HEK293 (cell line): ENCODE measurements at regions not wholly inside any gene's neighbourhood (a gene's known extent, or its start where the extent isn't known, plus 50 kb on each side); places are given as distances from the start of the nearest gene placed in this dataset.

Experiments used
- CTCF ChIA-PET: fragments of 350-600 bp; formaldehyde crosslinking; extraction: SDS; loops from one replicate; lab custom pipeline; 2021; ENCODE audit warnings: antibody characterized with exemption; lab: Yijun Ruan, JAX
- POLR2A ChIA-PET: fragments of 300-600 bp; formaldehyde crosslinking; extraction: SDS; loops from one replicate; lab custom pipeline; 2020; ENCODE audit warnings: antibody characterized with exemption, inconsistent platforms; lab: Yijun Ruan, JAX
- H3K27ac ChIP-seq: fragments of 200-500 bp; sonication (Bioruptor generic); 2 replicates; pipeline ENCODE4 v1.5.1; 2014; ENCODE audit warnings: low read depth, low read length, control low read depth, inconsistent platforms; ENCODE audit errors: extremely low read depth
- H3K36me3 ChIP-seq, 2 experiments: fragments of 200-500 bp in 1 of 2; sonication (Bioruptor generic) in 1 of 2; 1 replicate in 1 of 2; 2 replicates in 1 of 2; pipeline ENCODE4 v1.5.1; 2014 to 2017; ENCODE audit warnings: inconsistent platforms in 2 of 2, low read length in 2 of 2; ENCODE audit not compliant: control insufficient read depth in 2 of 2, insufficient read depth in 1 of 2
- H3K4me1 ChIP-seq: fragments of 200-500 bp; sonication (Bioruptor generic); 2 replicates; pipeline ENCODE4 v1.5.1; 2014; ENCODE audit warnings: mild to moderate bottlenecking, low read length, inconsistent platforms; ENCODE audit not compliant: control insufficient read depth, insufficient read depth
- H3K4me3 ChIP-seq: 2 replicates; pipeline ENCODE4 v1.5.1; 2011; ENCODE audit warnings: low read depth, mild to moderate bottlenecking, control low read depth, low read length, moderate library complexity
- H3K9me3 ChIP-seq: fragments of 200-500 bp; sonication (Bioruptor generic); 2 replicates; pipeline ENCODE4 v1.5.1; 2014; ENCODE audit warnings: low read depth, low read length, inconsistent platforms; ENCODE audit not compliant: control insufficient read depth, insufficient read depth
- ZBTB17 ChIP-seq: fragments of 450-650 bp; formaldehyde crosslinking; IDR thresholded peaks from 2 replicates; pipeline ENCODE4 v1.5.1; 2016; ENCODE audit warnings: missing biosample characterization, missing genetic modification characterization
- ZBTB6 ChIP-seq: fragments of 450-650 bp; formaldehyde crosslinking; IDR thresholded peaks from 2 replicates; pipeline ENCODE4 v1.5.1; 2017; ENCODE audit warnings: missing biosample characterization, missing genetic modification characterization
- ZEB2 ChIP-seq: fragments of 450-650 bp; formaldehyde crosslinking; IDR thresholded peaks from 2 replicates; pipeline ENCODE4 v1.5.1; 2016; ENCODE audit warnings: missing biosample characterization, missing genetic modification characterization
- ZFP41 ChIP-seq: fragments of 450-650 bp; formaldehyde crosslinking; IDR thresholded peaks from 2 replicates; pipeline ENCODE4 v1.5.1; 2016; ENCODE audit warnings: missing biosample characterization, missing genetic modification characterization, borderline replicate concordance
- ZNF140 ChIP-seq: fragments of 450-650 bp; formaldehyde crosslinking; IDR thresholded peaks from 2 replicates; pipeline ENCODE4 v1.5.1; 2016; ENCODE audit warnings: missing biosample characterization, missing genetic modification characterization
- ZNF223 ChIP-seq: fragments of 450-650 bp; formaldehyde crosslinking; IDR thresholded peaks from 2 replicates; pipeline ENCODE4 v1.5.1; 2016; ENCODE audit warnings: missing biosample characterization, missing genetic modification characterization
- ZNF24 ChIP-seq: fragments of 450-650 bp; formaldehyde crosslinking; IDR thresholded peaks from 2 replicates; pipeline ENCODE4 v1.5.1; 2016; ENCODE audit warnings: missing biosample characterization, missing genetic modification characterization
- ZNF280D ChIP-seq: fragments of 450-650 bp; formaldehyde crosslinking; IDR thresholded peaks from 2 replicates; pipeline ENCODE4 v1.5.1; 2016; ENCODE audit warnings: missing biosample characterization, missing genetic modification characterization
- ZNF292 ChIP-seq: fragments of 450-650 bp; formaldehyde crosslinking; IDR thresholded peaks from 2 replicates; pipeline ENCODE4 v1.5.1; 2016; ENCODE audit warnings: low read depth, missing biosample characterization, missing genetic modification characterization, borderline replicate concordance
- ZNF426 ChIP-seq: fragments of 450-650 bp; formaldehyde crosslinking; IDR thresholded peaks from 2 replicates; pipeline ENCODE4 v1.5.1; 2017; ENCODE audit warnings: missing biosample characterization, missing genetic modification characterization, mild to moderate bottlenecking, inconsistent platforms, moderate library complexity
- ZNF433 ChIP-seq: fragments of 450-650 bp; formaldehyde crosslinking; IDR thresholded peaks from 2 replicates; pipeline ENCODE4 v1.5.1; 2016; ENCODE audit warnings: missing biosample characterization, missing genetic modification characterization, low read depth
- ZNF623 ChIP-seq: fragments of 450-650 bp; formaldehyde crosslinking; IDR thresholded peaks from 2 replicates; pipeline ENCODE4 v1.5.1; 2016; ENCODE audit warnings: missing biosample characterization, missing genetic modification characterization
- ZNF624 ChIP-seq: fragments of 450-650 bp; formaldehyde crosslinking; IDR thresholded peaks from 2 replicates; pipeline ENCODE4 v1.5.1; 2017; ENCODE audit warnings: missing biosample characterization, missing genetic modification characterization
- ZNF837 ChIP-seq: fragments of 450-650 bp; formaldehyde crosslinking; IDR thresholded peaks from 2 replicates; pipeline ENCODE4 v1.5.1; 2016; ENCODE audit warnings: missing biosample characterization, missing genetic modification characterization
- ZXDB ChIP-seq: fragments of 450-650 bp; formaldehyde crosslinking; IDR thresholded peaks from 2 replicates; pipeline ENCODE4 v1.5.1; 2016; ENCODE audit warnings: missing biosample characterization, missing genetic modification characterization
- TF ChIP-seq, protein P1 (sequence below): fragments of 450-650 bp; formaldehyde crosslinking; IDR thresholded peaks from 2 replicates; pipeline ENCODE4 v1.5.1; 2016; ENCODE audit warnings: missing biosample characterization, missing genetic modification characterization
- TF ChIP-seq, protein P2 (sequence below): fragments of 450-650 bp; IDR thresholded peaks from 2 replicates; pipeline ENCODE4 v1.5.1; 2018; ENCODE audit warnings: missing biosample characterization, mild to moderate bottlenecking, missing genetic modification characterization
- TF ChIP-seq, protein P3 (sequence below): fragments of 450-650 bp; formaldehyde crosslinking; IDR thresholded peaks from 2 replicates; pipeline ENCODE4 v1.5.1; 2017; ENCODE audit warnings: missing biosample characterization, missing genetic modification characterization

GRCh38 chr11:96664110-96664509 lies 274.3 kb downstream of the JRKL start (continued):
- TF ChIP-seq ZBTB6 (tag by site-specific recombination): no peak

GRCh38 chr11:96680211-96681018 lies 290.6 kb downstream of the JRKL start:
- H3K27ac ChIP-seq: no peak overlapping the region
- no peaks in the 10 kb centered on the region for H3K4me1 ChIP-seq
- POLR2A ChIA-PET: no interaction called here
- TF ChIP-seq, protein P1, sequence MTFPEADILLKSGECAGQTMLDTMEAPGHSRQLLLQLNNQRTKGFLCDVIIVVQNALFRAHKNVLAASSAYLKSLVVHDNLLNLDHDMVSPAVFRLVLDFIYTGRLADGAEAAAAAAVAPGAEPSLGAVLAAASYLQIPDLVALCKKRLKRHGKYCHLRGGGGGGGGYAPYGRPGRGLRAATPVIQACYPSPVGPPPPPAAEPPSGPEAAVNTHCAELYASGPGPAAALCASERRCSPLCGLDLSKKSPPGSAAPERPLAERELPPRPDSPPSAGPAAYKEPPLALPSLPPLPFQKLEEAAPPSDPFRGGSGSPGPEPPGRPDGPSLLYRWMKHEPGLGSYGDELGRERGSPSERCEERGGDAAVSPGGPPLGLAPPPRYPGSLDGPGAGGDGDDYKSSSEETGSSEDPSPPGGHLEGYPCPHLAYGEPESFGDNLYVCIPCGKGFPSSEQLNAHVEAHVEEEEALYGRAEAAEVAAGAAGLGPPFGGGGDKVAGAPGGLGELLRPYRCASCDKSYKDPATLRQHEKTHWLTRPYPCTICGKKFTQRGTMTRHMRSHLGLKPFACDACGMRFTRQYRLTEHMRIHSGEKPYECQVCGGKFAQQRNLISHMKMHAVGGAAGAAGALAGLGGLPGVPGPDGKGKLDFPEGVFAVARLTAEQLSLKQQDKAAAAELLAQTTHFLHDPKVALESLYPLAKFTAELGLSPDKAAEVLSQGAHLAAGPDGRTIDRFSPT (tag by site-specific recombination): no peak
- TF ChIP-seq, protein P2, sequence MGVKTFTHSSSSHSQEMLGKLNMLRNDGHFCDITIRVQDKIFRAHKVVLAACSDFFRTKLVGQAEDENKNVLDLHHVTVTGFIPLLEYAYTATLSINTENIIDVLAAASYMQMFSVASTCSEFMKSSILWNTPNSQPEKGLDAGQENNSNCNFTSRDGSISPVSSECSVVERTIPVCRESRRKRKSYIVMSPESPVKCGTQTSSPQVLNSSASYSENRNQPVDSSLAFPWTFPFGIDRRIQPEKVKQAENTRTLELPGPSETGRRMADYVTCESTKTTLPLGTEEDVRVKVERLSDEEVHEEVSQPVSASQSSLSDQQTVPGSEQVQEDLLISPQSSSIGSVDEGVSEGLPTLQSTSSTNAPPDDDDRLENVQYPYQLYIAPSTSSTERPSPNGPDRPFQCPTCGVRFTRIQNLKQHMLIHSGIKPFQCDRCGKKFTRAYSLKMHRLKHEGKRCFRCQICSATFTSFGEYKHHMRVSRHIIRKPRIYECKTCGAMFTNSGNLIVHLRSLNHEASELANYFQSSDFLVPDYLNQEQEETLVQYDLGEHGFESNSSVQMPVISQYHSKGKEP (tag by site-specific recombination): no peak
- TF ChIP-seq ZBTB17 (tag by site-specific recombination): no peak
- H3K36me3 ChIP-seq: no peaks in the 10 kb centered on the region
- H3K9me3 ChIP-seq: no peaks in the 10 kb centered on the region
- CTCF ChIA-PET: interaction anchor here (0.6 to 0.9 kb wide), 2 partner anchors 116 to 217 kb away, joined by 3 to 5 read pairs; no protein-coding TSS in a partner anchor
- no peak overlapping the region for H3K4me3 ChIP-seq

DNA sequence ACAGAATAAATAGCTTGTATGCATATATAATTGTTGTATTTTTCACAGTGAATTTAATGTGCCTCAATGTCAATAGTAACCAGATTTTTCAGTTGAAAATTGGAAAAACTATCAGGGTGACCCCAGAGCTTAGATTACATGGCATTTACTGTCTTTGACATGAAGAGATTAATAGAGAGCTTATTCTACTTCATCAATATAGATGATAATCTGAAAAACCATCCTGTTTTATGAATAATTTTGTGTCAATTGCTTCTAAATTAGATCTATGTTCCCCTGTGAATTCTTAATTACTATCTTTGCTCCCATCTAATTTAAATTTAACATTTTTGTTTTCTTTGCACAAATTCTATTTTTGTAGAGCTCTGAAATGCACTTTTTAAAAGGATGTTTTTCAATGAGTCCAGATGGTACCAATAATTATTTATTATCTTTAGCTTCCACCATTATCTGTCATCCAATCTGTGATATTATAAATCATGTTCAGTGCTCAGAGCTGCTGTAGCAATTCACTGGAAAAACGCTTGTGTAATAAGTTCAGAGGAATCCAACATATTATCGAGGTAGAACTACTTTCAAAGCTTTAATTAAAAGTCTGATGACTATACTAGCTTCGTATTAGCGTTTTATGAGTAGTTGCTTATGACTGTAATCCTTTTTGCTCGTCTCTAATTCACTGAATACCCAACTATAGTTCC lies 291.4 kb downstream of the JRKL start:
- CTCF ChIA-PET: interaction anchor here (0.6 to 0.9 kb wide), 2 partner anchors 115 to 218 kb away, joined by 3 to 5 read pairs; no protein-coding TSS in a partner anchor

More for the DNA sequence above, 291.4 kb downstream of the JRKL start:
- POLR2A ChIA-PET: no interaction called here
- H3K4me1 ChIP-seq: no peaks in the 10 kb centered on the region
- no peaks in the 10 kb centered on the region for H3K36me3 ChIP-seq
- TF ChIP-seq ZNF223 (tag by site-specific recombination): no peak
- no peak for TF ChIP-seq ZNF837 (tag by site-specific recombination)
- TF ChIP-seq, protein P3, sequence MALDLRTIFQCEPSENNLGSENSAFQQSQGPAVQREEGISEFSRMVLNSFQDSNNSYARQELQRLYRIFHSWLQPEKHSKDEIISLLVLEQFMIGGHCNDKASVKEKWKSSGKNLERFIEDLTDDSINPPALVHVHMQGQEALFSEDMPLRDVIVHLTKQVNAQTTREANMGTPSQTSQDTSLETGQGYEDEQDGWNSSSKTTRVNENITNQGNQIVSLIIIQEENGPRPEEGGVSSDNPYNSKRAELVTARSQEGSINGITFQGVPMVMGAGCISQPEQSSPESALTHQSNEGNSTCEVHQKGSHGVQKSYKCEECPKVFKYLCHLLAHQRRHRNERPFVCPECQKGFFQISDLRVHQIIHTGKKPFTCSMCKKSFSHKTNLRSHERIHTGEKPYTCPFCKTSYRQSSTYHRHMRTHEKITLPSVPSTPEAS (tag by site-specific recombination): no peak
- no peak for TF ChIP-seq ZFP41
- TF ChIP-seq ZNF280D (tag by site-specific recombination): no peak
- TF ChIP-seq ZNF623: no peak
- TF ChIP-seq ZNF624 (tag by site-specific recombination): no peak
- TF ChIP-seq ZNF426 (tag by site-specific recombination): no peak
- no peak for TF ChIP-seq ZXDB (tag by site-specific recombination)
- no peak for TF ChIP-seq ZNF140 (tag by site-specific recombination)
- no peak for TF ChIP-seq ZEB2 (tag by site-specific recombination)
- TF ChIP-seq ZNF292 (tag by site-specific recombination): no peak
- TF ChIP-seq ZNF24 (tag by site-specific recombination): no peak
- TF ChIP-seq ZNF433: no peak
- H3K9me3 ChIP-seq: no peaks in the 10 kb centered on the region
- H3K4me3 ChIP-seq: no peak overlapping the region
- no peak overlapping the region for H3K27ac ChIP-seq
